ENCODE measurements at regions not wholly inside any gene's neighbourhood (a gene's known extent, or its start where the extent isn't known, plus 50 kb on each side); places are given as distances from the start of the nearest gene placed in this dataset.

DNA sequence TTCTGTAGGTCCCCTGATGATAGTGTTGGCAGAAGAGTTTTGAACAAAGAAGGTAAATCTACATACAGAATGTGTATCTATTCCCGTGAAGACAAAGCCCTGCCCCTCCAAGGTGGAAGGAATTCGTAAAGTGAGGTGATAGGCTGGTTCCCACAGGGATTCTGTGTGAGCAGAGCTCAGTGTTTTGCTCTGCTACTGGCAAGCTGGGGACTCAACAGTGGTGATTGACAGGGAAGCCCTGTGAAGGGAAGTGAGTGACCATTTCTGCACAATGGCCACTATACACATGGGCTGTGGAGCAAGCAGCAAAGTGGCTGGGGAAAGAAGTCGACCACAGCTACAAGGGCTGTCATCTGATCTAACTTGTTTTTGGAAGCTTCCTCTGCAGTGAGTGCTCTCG is 90.0 kb upstream of the LRRN2 start:
- POLR2A ChIA-PET = no interaction called here
- Histone ChIP-seq H3K4me2 (ENCODE audit: low read length) (no peak overlapping the region), H3K27me3 (ENCODE audit: insufficient read depth, low read length) (peaks cover 8% of the 10 kb centered on the region; the same call in 1 of the 2 replicates), H3K9me3 (ENCODE audit: control insufficient read depth in 1 of 2, insufficient read depth in 1 of 2, low read depth in 1 of 2, low read length in 2 of 2) (no peaks in the 10 kb centered on the region), H3K4me3 (replicated peaks in 1 of 2; ENCODE audit: low read depth in 1 of 2, low read length in 2 of 2) (no peak overlapping the region), H3K9ac (ENCODE audit: low read length) (no peak overlapping the region), H2AFZ (ENCODE audit: low read depth, low read length, poor library complexity, severe bottlenecking) (no peak overlapping the region), H3K9me2 (ENCODE audit: insufficient read depth) (no peaks in the 10 kb centered on the region), H3K4me1 (ENCODE audit: control insufficient read depth in 1 of 2, insufficient read depth in 2 of 2, low read length in 2 of 2) (no peaks in the 10 kb centered on the region), H3K79me2 (ENCODE audit: insufficient read depth, low read length) (no peaks in the 10 kb centered on the region), H3K27ac (ENCODE audit: low read depth, low read length) (no peak overlapping the region), H3K36me3 (ENCODE audit: control insufficient read depth in 1 of 2, insufficient read depth in 2 of 2, low read length in 2 of 2) (no peaks in the 10 kb centered on the region), H4K20me1 (ENCODE audit: insufficient read depth) (no peaks in the 10 kb centered on the region)
- ATAC-seq = no peak
- intact Hi-C loops (cut with micrococcal nuclease) = no loop called here
- TF ChIP-seq ELF1 (IDR thresholded peaks at IDR 0.05; ENCODE audit: borderline replicate concordance, low read depth) (no peak), SP1 (IDR thresholded peaks at IDR 0.05; ENCODE audit: low read depth) (no peak), FOSL1 (IDR thresholded peaks at IDR 0.05; ENCODE audit: low read depth) (no peak), SIN3A (IDR thresholded peaks at IDR 0.05; ENCODE audit: low read depth) (no peak), CEBPB (IDR thresholded peaks at IDR 0.05; ENCODE audit: low read depth) (no peak), RAD21 (IDR thresholded peaks at IDR 0.05; ENCODE audit: low read depth) (no peak), TCF7L2 (IDR thresholded peaks at IDR 0.05; ENCODE audit: borderline replicate concordance, extremely low read depth, insufficient read depth, insufficient read length) (no peak), ZFX (IDR thresholded peaks at IDR 0.05) (no peak), CBX3 (IDR thresholded peaks at IDR 0.05; ENCODE audit: low read depth) (no peak), EZH2phosphoT487 (IDR thresholded peaks at IDR 0.05; ENCODE audit: borderline replicate concordance) (no peak), EZH2 (IDR thresholded peaks at IDR 0.05) (no peak), POLR2AphosphoS5 (IDR thresholded peaks at IDR 0.05; ENCODE audit: low read depth, low read length) (no peak), POLR2A (IDR thresholded peaks at IDR 0.05; ENCODE audit: borderline replicate concordance, extremely low read depth, insufficient read depth, insufficient read length) (no peak), SRF (IDR thresholded peaks at IDR 0.05; ENCODE audit: low read depth) (no peak), JUND (IDR thresholded peaks at IDR 0.05) (no peak)
- TF ChIP-seq, protein P1, sequence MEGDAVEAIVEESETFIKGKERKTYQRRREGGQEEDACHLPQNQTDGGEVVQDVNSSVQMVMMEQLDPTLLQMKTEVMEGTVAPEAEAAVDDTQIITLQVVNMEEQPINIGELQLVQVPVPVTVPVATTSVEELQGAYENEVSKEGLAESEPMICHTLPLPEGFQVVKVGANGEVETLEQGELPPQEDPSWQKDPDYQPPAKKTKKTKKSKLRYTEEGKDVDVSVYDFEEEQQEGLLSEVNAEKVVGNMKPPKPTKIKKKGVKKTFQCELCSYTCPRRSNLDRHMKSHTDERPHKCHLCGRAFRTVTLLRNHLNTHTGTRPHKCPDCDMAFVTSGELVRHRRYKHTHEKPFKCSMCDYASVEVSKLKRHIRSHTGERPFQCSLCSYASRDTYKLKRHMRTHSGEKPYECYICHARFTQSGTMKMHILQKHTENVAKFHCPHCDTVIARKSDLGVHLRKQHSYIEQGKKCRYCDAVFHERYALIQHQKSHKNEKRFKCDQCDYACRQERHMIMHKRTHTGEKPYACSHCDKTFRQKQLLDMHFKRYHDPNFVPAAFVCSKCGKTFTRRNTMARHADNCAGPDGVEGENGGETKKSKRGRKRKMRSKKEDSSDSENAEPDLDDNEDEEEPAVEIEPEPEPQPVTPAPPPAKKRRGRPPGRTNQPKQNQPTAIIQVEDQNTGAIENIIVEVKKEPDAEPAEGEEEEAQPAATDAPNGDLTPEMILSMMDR (IDR thresholded peaks at IDR 0.05 in 2 of 3, conservative IDR thresholded peaks at IDR 0.05 in 1 of 3; ENCODE audit: borderline replicate concordance in 1 of 3, insufficient read depth in 1 of 3, low read depth in 2 of 3, low read length in 2 of 3) = no peak
- TF ChIP-seq, protein P2, sequence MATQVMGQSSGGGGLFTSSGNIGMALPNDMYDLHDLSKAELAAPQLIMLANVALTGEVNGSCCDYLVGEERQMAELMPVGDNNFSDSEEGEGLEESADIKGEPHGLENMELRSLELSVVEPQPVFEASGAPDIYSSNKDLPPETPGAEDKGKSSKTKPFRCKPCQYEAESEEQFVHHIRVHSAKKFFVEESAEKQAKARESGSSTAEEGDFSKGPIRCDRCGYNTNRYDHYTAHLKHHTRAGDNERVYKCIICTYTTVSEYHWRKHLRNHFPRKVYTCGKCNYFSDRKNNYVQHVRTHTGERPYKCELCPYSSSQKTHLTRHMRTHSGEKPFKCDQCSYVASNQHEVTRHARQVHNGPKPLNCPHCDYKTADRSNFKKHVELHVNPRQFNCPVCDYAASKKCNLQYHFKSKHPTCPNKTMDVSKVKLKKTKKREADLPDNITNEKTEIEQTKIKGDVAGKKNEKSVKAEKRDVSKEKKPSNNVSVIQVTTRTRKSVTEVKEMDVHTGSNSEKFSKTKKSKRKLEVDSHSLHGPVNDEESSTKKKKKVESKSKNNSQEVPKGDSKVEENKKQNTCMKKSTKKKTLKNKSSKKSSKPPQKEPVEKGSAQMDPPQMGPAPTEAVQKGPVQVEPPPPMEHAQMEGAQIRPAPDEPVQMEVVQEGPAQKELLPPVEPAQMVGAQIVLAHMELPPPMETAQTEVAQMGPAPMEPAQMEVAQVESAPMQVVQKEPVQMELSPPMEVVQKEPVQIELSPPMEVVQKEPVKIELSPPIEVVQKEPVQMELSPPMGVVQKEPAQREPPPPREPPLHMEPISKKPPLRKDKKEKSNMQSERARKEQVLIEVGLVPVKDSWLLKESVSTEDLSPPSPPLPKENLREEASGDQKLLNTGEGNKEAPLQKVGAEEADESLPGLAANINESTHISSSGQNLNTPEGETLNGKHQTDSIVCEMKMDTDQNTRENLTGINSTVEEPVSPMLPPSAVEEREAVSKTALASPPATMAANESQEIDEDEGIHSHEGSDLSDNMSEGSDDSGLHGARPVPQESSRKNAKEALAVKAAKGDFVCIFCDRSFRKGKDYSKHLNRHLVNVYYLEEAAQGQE (IDR thresholded peaks at IDR 0.05; ENCODE audit: low read depth) = no peak
- TF ChIP-seq, protein P3, sequence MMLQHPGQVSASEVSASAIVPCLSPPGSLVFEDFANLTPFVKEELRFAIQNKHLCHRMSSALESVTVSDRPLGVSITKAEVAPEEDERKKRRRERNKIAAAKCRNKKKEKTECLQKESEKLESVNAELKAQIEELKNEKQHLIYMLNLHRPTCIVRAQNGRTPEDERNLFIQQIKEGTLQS (IDR thresholded peaks at IDR 0.05) = no peak
- TF ChIP-seq, protein P4, sequence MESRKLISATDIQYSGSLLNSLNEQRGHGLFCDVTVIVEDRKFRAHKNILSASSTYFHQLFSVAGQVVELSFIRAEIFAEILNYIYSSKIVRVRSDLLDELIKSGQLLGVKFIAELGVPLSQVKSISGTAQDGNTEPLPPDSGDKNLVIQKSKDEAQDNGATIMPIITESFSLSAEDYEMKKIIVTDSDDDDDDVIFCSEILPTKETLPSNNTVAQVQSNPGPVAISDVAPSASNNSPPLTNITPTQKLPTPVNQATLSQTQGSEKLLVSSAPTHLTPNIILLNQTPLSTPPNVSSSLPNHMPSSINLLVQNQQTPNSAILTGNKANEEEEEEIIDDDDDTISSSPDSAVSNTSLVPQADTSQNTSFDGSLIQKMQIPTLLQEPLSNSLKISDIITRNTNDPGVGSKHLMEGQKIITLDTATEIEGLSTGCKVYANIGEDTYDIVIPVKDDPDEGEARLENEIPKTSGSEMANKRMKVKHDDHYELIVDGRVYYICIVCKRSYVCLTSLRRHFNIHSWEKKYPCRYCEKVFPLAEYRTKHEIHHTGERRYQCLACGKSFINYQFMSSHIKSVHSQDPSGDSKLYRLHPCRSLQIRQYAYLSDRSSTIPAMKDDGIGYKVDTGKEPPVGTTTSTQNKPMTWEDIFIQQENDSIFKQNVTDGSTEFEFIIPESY (IDR thresholded peaks at IDR 0.05; ENCODE audit: extremely low read depth, insufficient replicate concordance, low read length) = no peak
- no peak for DNase-seq (ENCODE audit: low read depth, low spot score)
- RAD21 ChIA-PET (ENCODE audit: low non-redundant PET in 1 of 2, low total read pairs in 2 of 2, uncharacterized antibody in 2 of 2, unreplicated experiment in 2 of 2) = no interaction called here
- CTCF ChIA-PET = no interaction called here
- BruUV-seq (replicated peaks) = no TSS peak
